Neural progenitor cell (in vitro differentiated cells): ENCODE measurements at regions not wholly inside any gene's neighbourhood (a gene's known extent, or its start where the extent isn't known, plus 50 kb on each side); places are given as distances from the start of the nearest gene placed in this dataset.

Experiments used
- DNase-seq: peaks from one replicate; pipeline ENCODE4 v3.0.0-alpha.2; 2016; ENCODE audit warnings: low spot score
- H2AFZ ChIP-seq: fragments of 200-600 bp; sonication (generic); replicated peaks from 2 replicates; pipeline ENCODE4 v1.6.1; 2016; ENCODE audit warnings: antibody characterized with exemption
- H3F3A ChIP-seq: fragments of 200-600 bp; sonication (generic); 2 replicates; pipeline ENCODE4 v1.6.1; 2016; ENCODE audit warnings: antibody characterized with exemption, low read depth
- H3K27ac ChIP-seq: fragments of 200-600 bp; sonication (generic); 2 replicates; pipeline ENCODE4 v1.5.1; 2016; ENCODE audit warnings: mild to moderate bottlenecking
- H3K27me3 ChIP-seq: fragments of 200-600 bp; sonication (generic); 2 replicates; pipeline ENCODE4 v1.6.1; 2016; ENCODE audit warnings: mild to moderate bottlenecking, moderate library complexity
- H3K36me3 ChIP-seq: fragments of 200-600 bp; sonication (generic); 2 replicates; pipeline ENCODE4 v1.5.1; 2016
- H3K4me1 ChIP-seq: fragments of 200-600 bp; sonication (generic); 2 replicates; pipeline ENCODE4 v1.6.1; 2016; ENCODE audit warnings: mixed run types
- H3K4me2 ChIP-seq: fragments of 200-600 bp; sonication (generic); 2 replicates; pipeline ENCODE4 v1.6.1; 2016
- H3K4me3 ChIP-seq: fragments of 200-600 bp; sonication (generic); 2 replicates; pipeline ENCODE4 v1.5.1; 2016
- H3K79me2 ChIP-seq: fragments of 200-600 bp; sonication (generic); 2 replicates; pipeline ENCODE4 v1.6.1; 2016; ENCODE audit warnings: low read depth
- H3K9ac ChIP-seq: fragments of 200-600 bp; sonication (generic); 2 replicates; pipeline ENCODE4 v1.6.1; 2016
- H3K9me3 ChIP-seq: fragments of 200-600 bp; sonication (generic); 2 replicates; pipeline ENCODE4 v1.5.1; 2016; ENCODE audit warnings: low read depth
- H4K20me1 ChIP-seq: fragments of 200-600 bp; sonication (generic); 2 replicates; pipeline ENCODE4 v1.6.1; 2016; ENCODE audit warnings: low read depth
- H3K27ac Mint-ChIP-seq: 3 replicates; pipeline ENCODE4 v1.8.0; 2021; ENCODE audit warnings: mixed read lengths
- H3K27me3 Mint-ChIP-seq: 2 replicates; pipeline ENCODE4 v1.8.0; 2022; ENCODE audit warnings: low read depth, mild to moderate bottlenecking, inconsistent platforms, moderate library complexity, mixed read lengths; ENCODE audit not compliant: insufficient read depth
- H3K36me3 Mint-ChIP-seq: 3 replicates; pipeline ENCODE4 v1.8.0; 2021; ENCODE audit warnings: mixed read lengths
- H3K4me1 Mint-ChIP-seq: 3 replicates; pipeline ENCODE4 v1.8.0; 2021; ENCODE audit warnings: mixed read lengths
- H3K4me3 Mint-ChIP-seq: 3 replicates; pipeline ENCODE4 v1.8.0; 2021; ENCODE audit warnings: mild to moderate bottlenecking, moderate library complexity, mixed read lengths
- H3K9me3 Mint-ChIP-seq: 3 replicates; pipeline ENCODE4 v1.8.0; 2020; ENCODE audit warnings: mixed read lengths
- EZH2 ChIP-seq: fragments of 200-600 bp; sonication (generic); IDR thresholded peaks from 2 replicates; pipeline ENCODE4 v1.6.1; 2017; ENCODE audit warnings: antibody characterized with exemption, mild to moderate bottlenecking, moderate library complexity
- EZH2phosphoT487 ChIP-seq: fragments of 200-600 bp; sonication (generic); IDR thresholded peaks from 2 replicates; pipeline ENCODE4 v1.6.1; 2017; ENCODE audit warnings: antibody characterized with exemption
- TF ChIP-seq, protein P1 (sequence below): fragments of 200-600 bp; sonication (generic); IDR thresholded peaks from 2 replicates; pipeline ENCODE4 v1.5.1; 2017; ENCODE audit warnings: antibody characterized with exemption, mild to moderate bottlenecking

GRCh38 chr3:5431146-5431545, 243.6 kb downstream of the EDEM1 start:
- Mint-ChIP-seq H3K27ac (no peak overlapping the region), H3K27me3 (no peaks in the 10 kb centered on the region)

DNA sequence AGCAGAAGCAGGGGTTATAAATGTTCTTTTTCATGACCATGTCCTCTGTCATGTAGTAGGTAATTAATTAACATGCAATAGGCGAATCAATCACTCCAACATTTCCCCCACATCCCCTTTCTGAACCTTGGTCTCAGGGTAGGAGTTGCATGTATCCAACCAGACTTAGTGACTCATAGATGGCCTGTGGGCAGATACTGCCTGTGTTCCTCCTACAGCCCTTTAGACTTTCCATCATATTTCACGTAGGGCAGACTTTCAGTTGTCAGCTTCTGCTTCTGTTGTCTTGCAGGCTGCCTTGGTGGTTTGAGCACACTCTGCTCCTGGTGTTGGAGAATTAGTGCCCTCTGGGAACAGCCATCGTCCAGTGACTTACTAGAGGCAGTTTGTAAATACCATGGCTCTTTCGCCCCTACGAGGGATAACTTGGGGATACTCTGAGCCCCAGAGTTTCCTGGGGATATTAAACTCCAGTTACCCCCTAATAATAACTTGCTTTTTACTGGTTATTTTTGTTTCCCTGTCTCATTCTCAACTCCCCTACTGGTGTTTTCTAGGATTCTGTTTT, 244.4 kb downstream of the EDEM1 start:
- Histone ChIP-seq H3K36me3 (no peaks in the 10 kb centered on the region), H3K27ac (no peak overlapping the region), H3K4me1 (no peaks in the 10 kb centered on the region), H2AFZ (no peak overlapping the region), H3K4me3 (no peak overlapping the region), H4K20me1 (no peaks in the 10 kb centered on the region), H3K79me2 (no peaks in the 10 kb centered on the region), H3K9me3 (no peaks in the 10 kb centered on the region), H3K9ac (no peak overlapping the region), H3K4me2 (no peak overlapping the region), H3F3A (no peaks in the 10 kb centered on the region), H3K27me3 (no peaks in the 10 kb centered on the region)
- Mint-ChIP-seq H3K27me3 (no peaks in the 10 kb centered on the region), H3K4me3 (no peak overlapping the region), H3K4me1 (no peaks in the 10 kb centered on the region), H3K27ac (no peak overlapping the region), H3K36me3 (no peaks in the 10 kb centered on the region), H3K9me3 (no peaks in the 10 kb centered on the region)
- TF ChIP-seq, protein P1, sequence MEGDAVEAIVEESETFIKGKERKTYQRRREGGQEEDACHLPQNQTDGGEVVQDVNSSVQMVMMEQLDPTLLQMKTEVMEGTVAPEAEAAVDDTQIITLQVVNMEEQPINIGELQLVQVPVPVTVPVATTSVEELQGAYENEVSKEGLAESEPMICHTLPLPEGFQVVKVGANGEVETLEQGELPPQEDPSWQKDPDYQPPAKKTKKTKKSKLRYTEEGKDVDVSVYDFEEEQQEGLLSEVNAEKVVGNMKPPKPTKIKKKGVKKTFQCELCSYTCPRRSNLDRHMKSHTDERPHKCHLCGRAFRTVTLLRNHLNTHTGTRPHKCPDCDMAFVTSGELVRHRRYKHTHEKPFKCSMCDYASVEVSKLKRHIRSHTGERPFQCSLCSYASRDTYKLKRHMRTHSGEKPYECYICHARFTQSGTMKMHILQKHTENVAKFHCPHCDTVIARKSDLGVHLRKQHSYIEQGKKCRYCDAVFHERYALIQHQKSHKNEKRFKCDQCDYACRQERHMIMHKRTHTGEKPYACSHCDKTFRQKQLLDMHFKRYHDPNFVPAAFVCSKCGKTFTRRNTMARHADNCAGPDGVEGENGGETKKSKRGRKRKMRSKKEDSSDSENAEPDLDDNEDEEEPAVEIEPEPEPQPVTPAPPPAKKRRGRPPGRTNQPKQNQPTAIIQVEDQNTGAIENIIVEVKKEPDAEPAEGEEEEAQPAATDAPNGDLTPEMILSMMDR, result no peak
- TF ChIP-seq EZH2 (no peak), EZH2phosphoT487 (no peak)
- no peak for DNase-seq

More at GRCh38 chr3:5431146-5431545, 243.6 kb downstream of the EDEM1 start:
- Histone ChIP-seq H3K27me3 (no peaks in the 10 kb centered on the region), H3K4me3 (no peak overlapping the region), H3K9ac (no peak overlapping the region), H3K27ac (no peak overlapping the region), H3K79me2 (no peaks in the 10 kb centered on the region), H3K9me3 (no peaks in the 10 kb centered on the region), H3F3A (no peaks in the 10 kb centered on the region), H3K4me1 (no peaks in the 10 kb centered on the region), H3K4me2 (no peak overlapping the region), H2AFZ (no peak overlapping the region), H3K36me3 (no peaks in the 10 kb centered on the region), H4K20me1 (no peaks in the 10 kb centered on the region)
- H3K4me1 Mint-ChIP-seq, result peaks cover 3% of the 10 kb centered on the region
- no peaks in the 10 kb centered on the region for H3K9me3 Mint-ChIP-seq
- TF ChIP-seq, protein P1, result no peak
- TF ChIP-seq EZH2 (no peak), EZH2phosphoT487 (no peak)
- no peaks in the 10 kb centered on the region for H3K36me3 Mint-ChIP-seq
- DNase-seq, result no peak
- no peak overlapping the region for H3K4me3 Mint-ChIP-seq

GRCh38 chr3:5437296-5437782, 249.8 kb downstream of the EDEM1 start:
- Mint-ChIP-seq H3K27ac (no peak overlapping the region), H3K4me3 (no peak overlapping the region), H3K36me3 (no peaks in the 10 kb centered on the region), H3K9me3 (no peaks in the 10 kb centered on the region), H3K4me1 (no peaks in the 10 kb centered on the region), H3K27me3 (no peaks in the 10 kb centered on the region)
- Histone ChIP-seq H3K4me1 (no peaks in the 10 kb centered on the region), H3K4me3 (no peak overlapping the region), H3K9me3 (no peaks in the 10 kb centered on the region), H3K27me3 (no peaks in the 10 kb centered on the region), H4K20me1 (no peaks in the 10 kb centered on the region), H3K36me3 (no peaks in the 10 kb centered on the region), H3F3A (no peaks in the 10 kb centered on the region), H3K4me2 (no peak overlapping the region), H3K27ac (no peak overlapping the region), H2AFZ (peak overlapping the region; percentile 38), H3K9ac (no peak overlapping the region), H3K79me2 (no peaks in the 10 kb centered on the region)
- TF ChIP-seq, protein P1, result no peak
- TF ChIP-seq EZH2phosphoT487, result no peak
- no peak for TF ChIP-seq EZH2
- DNase-seq, result no peak
